Stimulated activated naive B cell treated with anti-CD40 and anti-IgM and Interleukin-4, amounts not matched to agents 10 μg/mL and 1 μg/mL and 100 μg/mL, for 72 hours (primary cell): ENCODE measurements at regions not wholly inside any gene's neighbourhood (a gene's known extent, or its start where the extent isn't known, plus 50 kb on each side); places are given as distances from the start of the nearest gene placed in this dataset.
"Not testable (repeated sequence)": the region's sequence is repeated elsewhere in the genome, so short reads cannot be mapped to it uniquely, and the experiment has no call there.

Experiments
- ATAC-seq, 2 donors: fragments of 150-1000 bp; cut with Tn5 transposase; replicated peaks; 2 replicates each; pipeline ENCODE4 v1.10.0; 2021; ENCODE audit warnings: moderate library complexity in 1 of 2
- DNase-seq: peaks from one replicate; pipeline ENCODE4 v3.0.0; 2021
- H3K27ac Mint-ChIP-seq: one replicate; pipeline ENCODE4 v1.8.0; 2022; ENCODE audit warnings: mild to moderate bottlenecking, mixed read lengths
- H3K27me3 Mint-ChIP-seq, 2 donors: one replicate each; pipeline ENCODE4 v1.8.0; 2022; ENCODE audit warnings: mixed read lengths in 2 of 2
- H3K36me3 Mint-ChIP-seq, 2 donors: one replicate each; pipeline ENCODE4 v1.8.0; 2022; ENCODE audit warnings: mixed read lengths in 2 of 2, mild to moderate bottlenecking in 1 of 2
- H3K4me1 Mint-ChIP-seq, 2 donors: one replicate each; pipeline ENCODE4 v1.8.0; 2022; ENCODE audit warnings: mixed read lengths in 2 of 2, mild to moderate bottlenecking in 1 of 2
- H3K4me3 Mint-ChIP-seq, 2 donors: one replicate each; pipeline ENCODE4 v1.8.0; 2022; ENCODE audit warnings: mild to moderate bottlenecking in 2 of 2, mixed read lengths in 2 of 2, moderate library complexity in 1 of 2
- H3K9me3 Mint-ChIP-seq, 2 donors: one replicate each; pipeline ENCODE4 v1.8.0; 2022; ENCODE audit warnings: mixed read lengths in 2 of 2, mild to moderate bottlenecking in 1 of 2

- ATAC-seq, H3K27ac Mint-ChIP-seq, H3K4me1 Mint-ChIP-seq, H3K4me3 Mint-ChIP-seq, DNase-seq, H3K36me3 Mint-ChIP-seq, H3K27me3 Mint-ChIP-seq, H3K9me3 Mint-ChIP-seq: not testable (repeated sequence)
These were observed 237.0 kb downstream of the CDY2B start for GRCh38 chrY:17643052-17643451.

- not testable (repeated sequence) for H3K27me3 Mint-ChIP-seq, ATAC-seq, H3K4me1 Mint-ChIP-seq, H3K36me3 Mint-ChIP-seq, H3K27ac Mint-ChIP-seq, H3K9me3 Mint-ChIP-seq, DNase-seq, H3K4me3 Mint-ChIP-seq
These were observed 245.5 kb downstream of the CDY2B start for GRCh38 chrY:17634484-17634883.

- DNase-seq, ATAC-seq, H3K27ac Mint-ChIP-seq, H3K4me1 Mint-ChIP-seq, H3K36me3 Mint-ChIP-seq, H3K27me3 Mint-ChIP-seq, H3K4me3 Mint-ChIP-seq, H3K9me3 Mint-ChIP-seq: not testable (repeated sequence)
These were observed 268.8 kb downstream of the CDY2B start for GRCh38 chrY:17611256-17611655.

- H3K4me1 Mint-ChIP-seq, H3K4me3 Mint-ChIP-seq, ATAC-seq, H3K27ac Mint-ChIP-seq, H3K9me3 Mint-ChIP-seq, H3K27me3 Mint-ChIP-seq, H3K36me3 Mint-ChIP-seq, DNase-seq: not testable (repeated sequence)
These were observed 269.4 kb downstream of the CDY2B start for GRCh38 chrY:17610649-17611048.

- H3K4me3 Mint-ChIP-seq = not testable (repeated sequence)
These were observed 272.9 kb downstream of the CDY2B start for GRCh38 chrY:17607150-17607549.

GRCh38 chrY:17599263-17599662 lies 280.8 kb downstream of the CDY2B start:
- DNase-seq, H3K27me3 Mint-ChIP-seq, ATAC-seq, H3K27ac Mint-ChIP-seq, H3K9me3 Mint-ChIP-seq, H3K4me1 Mint-ChIP-seq, H3K4me3 Mint-ChIP-seq, H3K36me3 Mint-ChIP-seq: not testable (repeated sequence)

More at GRCh38 chrY:17607150-17607549, 272.9 kb downstream of the CDY2B start:
- not testable (repeated sequence) for ATAC-seq, H3K36me3 Mint-ChIP-seq, DNase-seq, H3K27ac Mint-ChIP-seq, H3K27me3 Mint-ChIP-seq, H3K4me1 Mint-ChIP-seq, H3K9me3 Mint-ChIP-seq

- not testable (repeated sequence) for H3K4me1 Mint-ChIP-seq, ATAC-seq, H3K27ac Mint-ChIP-seq, DNase-seq, H3K27me3 Mint-ChIP-seq, H3K4me3 Mint-ChIP-seq, H3K9me3 Mint-ChIP-seq, H3K36me3 Mint-ChIP-seq
These were observed 286.3 kb downstream of the CDY2B start for GRCh38 chrY:17593748-17594147.

- peak in 1 of 2 donors; percentile 60 for ATAC-seq
- H3K4me3 Mint-ChIP-seq, H3K27me3 Mint-ChIP-seq, H3K4me1 Mint-ChIP-seq, DNase-seq, H3K27ac Mint-ChIP-seq, H3K9me3 Mint-ChIP-seq, H3K36me3 Mint-ChIP-seq: not testable (repeated sequence)
These were observed 300.0 kb downstream of the CDY2B start for GRCh38 chrY:17579956-17580519.

- H3K36me3 Mint-ChIP-seq, H3K27me3 Mint-ChIP-seq, DNase-seq, H3K27ac Mint-ChIP-seq, H3K4me1 Mint-ChIP-seq, H3K9me3 Mint-ChIP-seq: not testable (repeated sequence)
- H3K4me3 Mint-ChIP-seq = peak overlapping the region in 1 of 2 donors; percentile 81
- peak in 1 of 2 donors; percentile 85 for ATAC-seq
These were observed 300.7 kb downstream of the CDY2B start for GRCh38 chrY:17579131-17579955.

- not testable (repeated sequence) for ATAC-seq, H3K36me3 Mint-ChIP-seq, H3K9me3 Mint-ChIP-seq, H3K27ac Mint-ChIP-seq, H3K4me3 Mint-ChIP-seq, H3K27me3 Mint-ChIP-seq, DNase-seq, H3K4me1 Mint-ChIP-seq
These were observed 316.9 kb downstream of the CDY2B start for GRCh38 chrY:17563114-17563513.
